ENCODE measurements at regions not wholly inside any gene's neighbourhood (a gene's known extent, or its start where the extent isn't known, plus 50 kb on each side); places are given as distances from the start of the nearest gene placed in this dataset.

GRCh38 chr9:36745977-36746376 lies 173.3 kb downstream of the MELK start:
- no peaks in the 10 kb centered on the region for H3K4me1 ChIP-seq (ENCODE audit: control insufficient read depth, extremely low read depth, insufficient read depth, low read length)
- DNase-seq (ENCODE audit: low read depth, low spot score) (no peak), FAIRE-seq (no peak)
- no peak for TF ChIP-seq JUN (IDR thresholded peaks at IDR 0.05; ENCODE audit: borderline replicate concordance, insufficient read depth, insufficient read length, low read depth)
- H3K4me2 ChIP-seq (ENCODE audit: insufficient read depth, low read length): no peak overlapping the region
- no peaks in the 10 kb centered on the region for H3K9me3 ChIP-seq (replicated peaks; ENCODE audit: control insufficient read depth, insufficient read depth, low read length)
- no peak overlapping the region for H3K9ac ChIP-seq (replicated peaks; ENCODE audit: extremely low read depth, insufficient read depth, low read length)
- H3K79me2 ChIP-seq (ENCODE audit: control insufficient read depth, insufficient read depth, low read length): no peaks in the 10 kb centered on the region
- peaks cover 2 to 9% of the 10 kb centered on the region in 2 experiments for H3K27me3 ChIP-seq (ENCODE audit: control insufficient read depth in 2 of 2, insufficient read depth in 2 of 2, low read length in 2 of 2)
- intact Hi-C loops (cut with micrococcal nuclease): no loop called here
- no peaks in the 10 kb centered on the region for H3K36me3 ChIP-seq (ENCODE audit: control insufficient read depth in 2 of 2, extremely low read depth in 1 of 2, insufficient read depth in 2 of 2, low read length in 2 of 2)
- ChIA-PET CTCF (no interaction called here), POLR2A (no interaction called here)
- dilution Hi-C loops (cut with MboI; ENCODE audit: extremely low pct_ligation_motif_present, low sequenced_read_pairs): no loop called here
- H3K9me1 ChIP-seq (replicated peaks; ENCODE audit: control insufficient read depth, extremely low read depth, insufficient read depth, low read length): no peaks in the 10 kb centered on the region
- no TSS peak for BruUV-seq (replicated peaks)
- no peak overlapping the region for H3K27ac ChIP-seq (ENCODE audit: insufficient read depth, low read depth, low read length)
- H4K20me1 ChIP-seq (replicated peaks; ENCODE audit: control insufficient read depth, extremely low read depth, insufficient read depth, low read length): no peaks in the 10 kb centered on the region
- H2AFZ ChIP-seq (ENCODE audit: low read depth, low read length): no peak overlapping the region
- no peak overlapping the region for H3K4me3 ChIP-seq (replicated peaks in 1 of 3; ENCODE audit: insufficient read depth in 1 of 3, low read depth in 1 of 3, low read length in 3 of 3)

DNA sequence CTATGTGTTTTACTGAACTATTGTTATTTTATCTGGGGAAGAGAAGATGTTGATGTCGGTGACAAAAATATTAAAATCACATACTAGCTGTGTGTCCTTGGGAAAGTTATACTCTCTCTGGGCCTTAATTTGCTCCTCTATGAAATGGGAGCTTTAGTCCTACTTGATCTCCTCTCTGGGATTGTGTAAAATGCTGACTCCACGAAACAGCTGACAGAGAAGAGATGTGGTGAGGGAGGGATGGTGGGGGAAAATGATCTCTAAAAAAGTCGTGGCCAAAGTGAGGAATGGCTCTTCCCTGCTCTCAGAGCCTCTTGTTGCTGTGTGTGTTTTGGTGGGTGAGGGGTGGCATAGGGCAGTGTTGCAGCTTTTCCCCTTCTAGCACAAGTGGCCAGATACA lies 173.7 kb downstream of the MELK start:
- no peak for FAIRE-seq
- POLR2A ChIA-PET: no interaction called here
- H3K9me3 ChIP-seq (replicated peaks; ENCODE audit: control insufficient read depth, insufficient read depth, low read length): no peaks in the 10 kb centered on the region
- H3K27me3 ChIP-seq (ENCODE audit: control insufficient read depth in 2 of 2, insufficient read depth in 2 of 2, low read length in 2 of 2): peaks cover 0 to 6% of the 10 kb centered on the region in 2 experiments
- DNase-seq (ENCODE audit: low read depth, low spot score): no peak
- no peak overlapping the region for H3K9ac ChIP-seq (replicated peaks; ENCODE audit: extremely low read depth, insufficient read depth, low read length)
- no peaks in the 10 kb centered on the region for H3K36me3 ChIP-seq (ENCODE audit: control insufficient read depth in 2 of 2, extremely low read depth in 1 of 2, insufficient read depth in 2 of 2, low read length in 2 of 2)
- no peak overlapping the region for H3K4me2 ChIP-seq (ENCODE audit: insufficient read depth, low read length)
- CTCF ChIA-PET: no interaction called here
- H3K79me2 ChIP-seq (ENCODE audit: control insufficient read depth, insufficient read depth, low read length): no peaks in the 10 kb centered on the region
- no peak overlapping the region for H3K4me3 ChIP-seq (replicated peaks in 1 of 3; ENCODE audit: insufficient read depth in 1 of 3, low read depth in 1 of 3, low read length in 3 of 3)
- no peaks in the 10 kb centered on the region for H4K20me1 ChIP-seq (replicated peaks; ENCODE audit: control insufficient read depth, extremely low read depth, insufficient read depth, low read length)
- H3K27ac ChIP-seq (ENCODE audit: insufficient read depth, low read depth, low read length): no peak overlapping the region
- BruUV-seq (replicated peaks): no TSS peak
- dilution Hi-C loops (cut with MboI; ENCODE audit: extremely low pct_ligation_motif_present, low sequenced_read_pairs) (no loop called here), intact Hi-C loops (cut with micrococcal nuclease) (no loop called here)
- H3K4me1 ChIP-seq (ENCODE audit: control insufficient read depth, extremely low read depth, insufficient read depth, low read length): no peaks in the 10 kb centered on the region
- H3K9me1 ChIP-seq (replicated peaks; ENCODE audit: control insufficient read depth, extremely low read depth, insufficient read depth, low read length): no peaks in the 10 kb centered on the region
- TF ChIP-seq, protein P1, sequence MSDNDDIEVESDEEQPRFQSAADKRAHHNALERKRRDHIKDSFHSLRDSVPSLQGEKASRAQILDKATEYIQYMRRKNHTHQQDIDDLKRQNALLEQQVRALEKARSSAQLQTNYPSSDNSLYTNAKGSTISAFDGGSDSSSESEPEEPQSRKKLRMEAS (IDR thresholded peaks at IDR 0.05; ENCODE audit: insufficient read depth, insufficient read length): no peak
- TF ChIP-seq EZH2 (IDR thresholded peaks at IDR 0.05; ENCODE audit: borderline replicate concordance, low read depth, low read length, severe bottlenecking): no peak
- TF ChIP-seq FOS (IDR thresholded peaks at IDR 0.05; ENCODE audit: borderline replicate concordance, insufficient read depth, low read length): no peak
- H2AFZ ChIP-seq (ENCODE audit: low read depth, low read length): no peak overlapping the region

Data from endothelial cell of umbilical vein (primary cell).